ENCODE measurements at regions not wholly inside any gene's neighbourhood (a gene's known extent, or its start where the extent isn't known, plus 50 kb on each side); places are given as distances from the start of the nearest gene placed in this dataset.

DNA sequence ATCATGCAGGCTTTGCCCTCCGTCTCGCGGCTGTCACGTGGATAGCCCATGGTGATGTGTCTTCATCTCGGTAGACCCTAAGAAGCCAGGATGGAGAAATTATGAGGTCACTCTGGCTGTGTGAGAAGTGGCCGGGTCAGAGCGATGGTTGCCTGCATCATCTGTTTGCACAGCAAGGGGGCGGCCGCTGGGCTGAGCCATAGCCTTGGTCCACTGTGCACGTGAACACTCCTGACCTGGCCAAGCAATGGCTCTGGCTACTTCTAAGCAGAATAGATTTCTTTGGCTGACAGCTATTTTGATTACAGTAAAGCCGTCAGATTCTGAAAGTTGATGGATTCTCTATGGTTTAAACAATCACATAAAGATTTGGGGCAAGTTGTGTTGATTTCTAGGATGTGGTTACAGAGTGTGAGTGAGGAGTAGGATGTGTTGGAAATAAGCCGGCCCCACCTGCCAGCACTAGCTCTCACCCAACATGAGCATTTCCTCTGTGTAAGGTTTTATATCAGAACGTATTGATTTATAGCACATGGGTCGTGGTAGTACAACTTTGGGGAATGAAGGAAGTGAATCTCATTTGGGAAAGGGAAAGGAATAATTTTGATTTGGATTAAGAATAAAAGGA lies 214.4 kb upstream of the GPR26 start:
- TF ChIP-seq, protein P1, sequence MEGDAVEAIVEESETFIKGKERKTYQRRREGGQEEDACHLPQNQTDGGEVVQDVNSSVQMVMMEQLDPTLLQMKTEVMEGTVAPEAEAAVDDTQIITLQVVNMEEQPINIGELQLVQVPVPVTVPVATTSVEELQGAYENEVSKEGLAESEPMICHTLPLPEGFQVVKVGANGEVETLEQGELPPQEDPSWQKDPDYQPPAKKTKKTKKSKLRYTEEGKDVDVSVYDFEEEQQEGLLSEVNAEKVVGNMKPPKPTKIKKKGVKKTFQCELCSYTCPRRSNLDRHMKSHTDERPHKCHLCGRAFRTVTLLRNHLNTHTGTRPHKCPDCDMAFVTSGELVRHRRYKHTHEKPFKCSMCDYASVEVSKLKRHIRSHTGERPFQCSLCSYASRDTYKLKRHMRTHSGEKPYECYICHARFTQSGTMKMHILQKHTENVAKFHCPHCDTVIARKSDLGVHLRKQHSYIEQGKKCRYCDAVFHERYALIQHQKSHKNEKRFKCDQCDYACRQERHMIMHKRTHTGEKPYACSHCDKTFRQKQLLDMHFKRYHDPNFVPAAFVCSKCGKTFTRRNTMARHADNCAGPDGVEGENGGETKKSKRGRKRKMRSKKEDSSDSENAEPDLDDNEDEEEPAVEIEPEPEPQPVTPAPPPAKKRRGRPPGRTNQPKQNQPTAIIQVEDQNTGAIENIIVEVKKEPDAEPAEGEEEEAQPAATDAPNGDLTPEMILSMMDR (IDR thresholded peaks at IDR 0.05; ENCODE audit: borderline replicate concordance, extremely low read depth, low read length, poor library complexity, severe bottlenecking) = no peak
- TF ChIP-seq EZH2 (IDR thresholded peaks at IDR 0.05; ENCODE audit: borderline replicate concordance, low read depth, low read length, severe bottlenecking) = no peak

Data from DND-41 (cell line).